HEK293 (cell line): ENCODE measurements at regions not wholly inside any gene's neighbourhood (a gene's known extent, or its start where the extent isn't known, plus 50 kb on each side); places are given as distances from the start of the nearest gene placed in this dataset.

ENCODE experiments used
- CTCF ChIP-seq: fragments of 450-650 bp; formaldehyde crosslinking; IDR thresholded peaks from 2 replicates; pipeline ENCODE4 v1.5.1; 2016; ENCODE audit warnings: missing biosample characterization, missing genetic modification characterization
- HOXC10 ChIP-seq: sonication (generic); formaldehyde crosslinking; IDR thresholded peaks from 2 replicates; pipeline ENCODE4 v1.8.1; 2023; ENCODE audit warnings: mild to moderate bottlenecking, missing genetic modification reagents
- KLF8 ChIP-seq: fragments of 450-650 bp; formaldehyde crosslinking; IDR thresholded peaks from 2 replicates; pipeline ENCODE4 v1.5.1; 2016; ENCODE audit warnings: missing biosample characterization, missing genetic modification characterization
- MEIS1 ChIP-seq: sonication (generic); formaldehyde crosslinking; IDR thresholded peaks from 2 replicates; pipeline ENCODE4 v1.8.1; 2022; ENCODE audit warnings: missing genetic modification reagents, mild to moderate bottlenecking, borderline replicate concordance
- TSHZ1 ChIP-seq: fragments of 450-650 bp; formaldehyde crosslinking; IDR thresholded peaks from 2 replicates; pipeline ENCODE4 v1.5.1; 2016; ENCODE audit warnings: missing biosample characterization, missing genetic modification characterization, borderline replicate concordance
- ZNF140 ChIP-seq: fragments of 450-650 bp; formaldehyde crosslinking; IDR thresholded peaks from 2 replicates; pipeline ENCODE4 v1.5.1; 2016; ENCODE audit warnings: missing biosample characterization, missing genetic modification characterization
- ZNF416 ChIP-seq: fragments of 450-650 bp; formaldehyde crosslinking; IDR thresholded peaks from 2 replicates; pipeline ENCODE4 v1.5.1; 2016; ENCODE audit warnings: missing biosample characterization, missing genetic modification characterization

GRCh38 chr14:71206766-71207371, 299.6 kb downstream of the PCNX1 start:
- TF ChIP-seq ZNF416 (tag by site-specific recombination) = no peak
- no peak for TF ChIP-seq KLF8
- TF ChIP-seq MEIS1 = no peak
- no peak for TF ChIP-seq ZNF140 (tag by site-specific recombination)
- TF ChIP-seq CTCF (tag by site-specific recombination) = no peak
- TF ChIP-seq HOXC10 (CRISPR knock-in tag) = no peak
- no peak for TF ChIP-seq TSHZ1 (tag by site-specific recombination)
